ENCODE measurements at regions not wholly inside any gene's neighbourhood (a gene's known extent, or its start where the extent isn't known, plus 50 kb on each side); places are given as distances from the start of the nearest gene placed in this dataset.

DNA sequence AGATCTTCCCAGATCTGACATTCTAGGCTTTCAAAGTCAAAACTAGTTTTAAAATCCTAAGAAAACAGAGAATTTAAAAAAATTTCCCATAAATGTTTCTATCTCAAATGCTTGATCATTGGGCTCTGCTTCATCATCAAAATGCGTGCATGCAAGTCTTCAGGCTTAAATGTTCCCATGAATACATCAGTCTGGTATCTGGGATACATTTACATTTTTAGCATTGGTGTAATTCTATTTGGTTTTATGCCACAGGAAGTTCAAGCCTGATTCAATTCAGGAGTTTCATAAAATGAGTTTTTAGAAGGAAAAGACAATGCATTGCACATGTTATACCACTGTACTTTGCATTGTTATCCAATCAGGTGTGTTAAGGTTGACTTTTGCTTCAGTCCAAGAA, 336.4 kb downstream of the PCNX1 start:
- DNase-seq, result no peak
- H3K27me3 ChIP-seq, result no peaks in the 10 kb centered on the region
- intact Hi-C loops (cut with DNase I; ENCODE audit: low total_unique reads), result no loop called here
- no peak overlapping the region for H3K27ac ChIP-seq
- in situ Hi-C loops (cut with MboI; ENCODE audit: low pct_ligation_motif_present in 1 of 4, low pct_unique_long_range_greater_than_20kb in 1 of 4, low sequenced_read_pairs in 3 of 4), result no loop called here
- no peak for TF ChIP-seq CTCF (IDR thresholded peaks at IDR 0.05)
- TF ChIP-seq EP300 (IDR thresholded peaks at IDR 0.05; ENCODE audit: low read depth), result no peak
- TF ChIP-seq POLR2A (IDR thresholded peaks at IDR 0.05), result no peak
- TF ChIP-seq POLR2AphosphoS5 (IDR thresholded peaks at IDR 0.05), result no peak
- H3K4me3 ChIP-seq, result no peak overlapping the region
- WGBS, 2 donors (ENCODE audit: low coverage in 1 of 2), result 80 to 81% methylated on average over 1 of the region's 1 CpG
- no peaks in the 10 kb centered on the region for H3K9me3 ChIP-seq
- H3K4me1 ChIP-seq, result peaks cover 0 to 8% (median 2%) of the 10 kb centered on the region in 4 donors
- no peaks in the 10 kb centered on the region for H3K36me3 ChIP-seq

DNA sequence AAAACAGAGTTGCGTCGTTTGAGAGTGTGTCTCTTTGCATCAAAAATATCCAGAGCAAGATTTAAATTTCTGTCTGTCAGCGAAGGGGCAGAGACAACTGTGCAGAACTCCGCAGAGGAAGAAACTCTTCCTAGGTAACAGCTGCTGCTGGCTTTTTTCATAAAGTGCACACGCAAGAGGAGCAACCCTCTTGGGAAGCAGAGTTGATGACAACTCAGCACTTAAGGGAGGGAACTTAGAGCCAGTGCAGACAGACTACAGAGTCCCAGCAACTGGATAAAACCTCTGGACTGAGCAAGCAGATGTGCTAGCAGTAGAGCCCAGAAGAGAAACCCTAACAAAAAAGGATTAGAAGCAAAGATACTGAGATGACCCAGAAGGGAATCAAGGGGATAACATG, 337.1 kb downstream of the PCNX1 start:
- in situ Hi-C loops (cut with MboI; ENCODE audit: low pct_ligation_motif_present in 1 of 4, low pct_unique_long_range_greater_than_20kb in 1 of 4, low sequenced_read_pairs in 3 of 4) (no loop called here), intact Hi-C loops (cut with DNase I; ENCODE audit: low total_unique reads) (no loop called here)
- no peaks in the 10 kb centered on the region for H3K27me3 ChIP-seq
- no peaks in the 10 kb centered on the region for H3K36me3 ChIP-seq
- H3K9me3 ChIP-seq, result no peaks in the 10 kb centered on the region
- no peak overlapping the region for H3K27ac ChIP-seq
- no peak for TF ChIP-seq EP300 (IDR thresholded peaks at IDR 0.05; ENCODE audit: low read depth)
- TF ChIP-seq CTCF (IDR thresholded peaks at IDR 0.05), result no peak
- no peak for TF ChIP-seq POLR2AphosphoS5 (IDR thresholded peaks at IDR 0.05)
- TF ChIP-seq POLR2A (IDR thresholded peaks at IDR 0.05), result no peak
- DNase-seq, result no peak
- 64 to 67% methylated on average over 4 to 5 of the region's 5 CpGs for WGBS, 2 donors (ENCODE audit: low coverage in 1 of 2)
- peaks cover 0 to 8% (median 2%) of the 10 kb centered on the region in 4 donors for H3K4me1 ChIP-seq
- no peak overlapping the region for H3K4me3 ChIP-seq

- 91 to 97% methylated on average over 3 to 8 of the region's 8 CpGs for WGBS, 2 donors (ENCODE audit: low coverage in 1 of 2)
- DNase-seq, result no peak
- peaks cover 0 to 8% (median 2%) of the 10 kb centered on the region in 4 donors for H3K4me1 ChIP-seq
- H3K27ac ChIP-seq, result no peak overlapping the region
- intact Hi-C loops (cut with DNase I; ENCODE audit: low total_unique reads) (no loop called here), in situ Hi-C loops (cut with MboI; ENCODE audit: low pct_ligation_motif_present in 1 of 4, low pct_unique_long_range_greater_than_20kb in 1 of 4, low sequenced_read_pairs in 3 of 4) (no loop called here)
- H3K9me3 ChIP-seq, result no peaks in the 10 kb centered on the region
- H3K4me3 ChIP-seq, result no peak overlapping the region
- H3K36me3 ChIP-seq, result no peaks in the 10 kb centered on the region
- no peak for TF ChIP-seq POLR2A (IDR thresholded peaks at IDR 0.05)
- no peak for TF ChIP-seq POLR2AphosphoS5 (IDR thresholded peaks at IDR 0.05)
- no peak for TF ChIP-seq EP300 (IDR thresholded peaks at IDR 0.05; ENCODE audit: low read depth)
- TF ChIP-seq CTCF (IDR thresholded peaks at IDR 0.05), result no peak
- H3K27me3 ChIP-seq, result no peaks in the 10 kb centered on the region
These were observed 338.6 kb downstream of the PCNX1 start for GRCh38 chr14:71245659-71246361.

GRCh38 chr14:71246539-71246938, 339.3 kb downstream of the PCNX1 start:
- Histone ChIP-seq H3K27ac (no peak overlapping the region), H3K27me3 (no peaks in the 10 kb centered on the region), H3K36me3 (no peaks in the 10 kb centered on the region), H3K9me3 (no peaks in the 10 kb centered on the region), H3K4me3 (no peak overlapping the region), H3K4me1 (peaks cover 0 to 8% (median 2%) of the 10 kb centered on the region in 4 donors)
- 57 to 87% methylated on average over 1 of the region's 1 CpG for WGBS, 2 donors (ENCODE audit: low coverage in 1 of 2)
- TF ChIP-seq CTCF (IDR thresholded peaks at IDR 0.05) (no peak), POLR2A (IDR thresholded peaks at IDR 0.05) (no peak), POLR2AphosphoS5 (IDR thresholded peaks at IDR 0.05) (no peak), EP300 (IDR thresholded peaks at IDR 0.05; ENCODE audit: low read depth) (no peak)
- intact Hi-C loops (cut with DNase I; ENCODE audit: low total_unique reads), result no loop called here
- no peak for DNase-seq
- in situ Hi-C loops (cut with MboI; ENCODE audit: low pct_ligation_motif_present in 1 of 4, low pct_unique_long_range_greater_than_20kb in 1 of 4, low sequenced_read_pairs in 3 of 4), result no loop called here

All from transverse colon (tissue), 4 donors.